Kasumi-1 (cell line): ENCODE measurements at regions not wholly inside any gene's neighbourhood (a gene's known extent, or its start where the extent isn't known, plus 50 kb on each side); places are given as distances from the start of the nearest gene placed in this dataset.
A peak's percentile ranks its signal among the peaks of the same experiment; 100 is the strongest.

Experiments used
- DNase-seq, 2 experiments: peaks; one replicate each; lab custom pipeline; 2025; lab: John Stamatoyannopoulos, UW

DNA sequence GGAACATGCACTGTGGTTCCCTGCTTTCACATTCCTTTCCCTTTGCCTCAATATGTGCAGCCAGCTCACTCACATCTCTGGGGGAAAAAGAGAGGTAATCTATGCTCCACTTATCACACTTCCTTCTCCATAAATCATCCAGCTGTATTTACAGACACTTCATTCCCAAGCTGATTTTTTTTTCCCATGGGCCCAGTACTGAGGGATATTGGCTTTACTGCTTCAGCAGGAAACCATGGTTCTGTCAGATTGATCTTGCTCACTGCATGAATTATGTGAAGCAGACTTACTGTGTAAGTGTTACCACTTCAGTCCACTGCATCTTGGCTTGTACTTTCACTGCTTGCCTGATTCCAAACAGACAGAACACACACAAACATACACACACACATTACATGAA, 555.6 kb downstream of the CCER1 start:
- no peak for DNase-seq

DNA sequence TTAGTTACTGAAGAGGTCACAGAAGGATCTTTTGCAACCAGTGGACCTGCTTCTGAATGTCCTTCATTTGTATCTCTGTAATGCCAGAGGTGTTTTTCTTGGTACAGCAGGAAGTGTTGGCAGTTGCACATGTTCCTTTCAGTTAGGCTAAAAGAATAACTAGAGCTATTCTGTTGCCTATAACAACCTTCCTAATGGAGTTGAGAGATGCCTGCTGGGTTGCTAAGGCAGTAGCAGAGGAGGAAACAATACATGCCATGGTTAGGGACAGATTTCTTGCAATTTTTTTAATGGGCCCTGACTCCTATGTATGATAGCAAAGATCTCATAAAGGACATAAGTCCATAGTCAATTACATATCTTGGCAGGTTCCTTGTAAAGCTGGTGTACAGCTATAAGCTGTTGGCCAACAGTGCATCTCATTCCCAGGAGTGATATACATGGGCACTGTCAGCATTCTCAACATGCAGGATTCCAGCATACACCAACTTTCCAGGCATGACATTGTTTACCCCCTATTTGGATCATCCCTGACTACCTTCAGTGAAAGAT, 556.6 kb downstream of the CCER1 start:
- DNase-seq = no peak

DNA sequence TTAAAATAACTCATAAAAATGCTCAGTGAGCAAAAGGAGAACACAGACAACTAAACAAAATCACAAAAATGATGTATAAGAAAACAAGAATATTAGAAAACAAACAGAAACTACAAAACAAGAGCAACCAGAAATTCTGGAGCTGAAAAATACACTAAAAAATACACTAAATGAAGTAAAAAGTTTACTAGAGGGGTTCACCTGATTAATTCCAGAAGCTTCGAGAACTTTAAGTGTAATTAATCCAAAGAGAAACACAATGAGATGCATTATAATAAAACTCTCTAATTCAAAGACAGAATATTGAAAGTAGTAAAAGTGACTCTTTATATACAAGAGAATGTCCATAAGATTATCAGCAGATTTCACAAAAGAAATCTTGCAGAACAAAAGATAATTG, 558.4 kb downstream of the CCER1 start:
- DNase-seq = no peak

DNA sequence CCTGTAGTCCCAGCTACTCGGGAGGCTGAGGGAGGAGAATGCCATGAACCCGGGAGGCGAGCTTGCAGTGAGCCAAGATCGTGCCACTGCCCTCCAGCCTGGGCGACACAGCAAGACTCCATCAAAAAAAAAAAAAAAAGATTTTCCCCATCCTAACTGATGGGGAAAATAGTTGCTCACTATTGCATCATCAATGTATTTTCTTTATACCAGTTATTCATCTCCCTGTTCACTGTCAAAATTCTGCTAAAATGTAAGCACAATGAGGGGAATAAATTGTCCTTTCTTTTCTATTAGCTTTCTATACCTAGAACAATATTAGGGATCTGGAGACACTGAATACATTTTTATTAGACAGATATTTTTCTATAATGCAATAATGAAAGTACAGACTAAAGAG, 561.3 kb downstream of the CCER1 start:
- no peak for DNase-seq

DNA sequence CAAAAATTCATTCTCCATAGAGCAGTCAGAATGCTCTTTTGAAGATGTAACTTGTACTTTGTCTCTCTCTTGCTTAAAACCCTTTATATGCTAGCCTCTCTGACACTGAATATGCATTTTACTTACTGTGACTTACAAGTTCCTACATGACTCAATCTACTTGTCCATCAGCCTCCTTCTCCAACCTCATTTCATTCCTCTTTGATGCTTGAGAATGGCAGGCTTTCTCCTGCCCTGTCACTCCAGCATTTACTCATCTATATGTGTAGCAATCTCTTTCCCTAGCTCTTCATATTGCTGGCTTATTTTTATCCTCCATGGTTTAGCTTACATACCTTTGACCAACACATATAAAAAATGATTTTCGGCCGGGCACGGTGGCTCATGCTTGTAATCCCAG, 561.9 kb downstream of the CCER1 start:
- DNase-seq = no peak

DNA sequence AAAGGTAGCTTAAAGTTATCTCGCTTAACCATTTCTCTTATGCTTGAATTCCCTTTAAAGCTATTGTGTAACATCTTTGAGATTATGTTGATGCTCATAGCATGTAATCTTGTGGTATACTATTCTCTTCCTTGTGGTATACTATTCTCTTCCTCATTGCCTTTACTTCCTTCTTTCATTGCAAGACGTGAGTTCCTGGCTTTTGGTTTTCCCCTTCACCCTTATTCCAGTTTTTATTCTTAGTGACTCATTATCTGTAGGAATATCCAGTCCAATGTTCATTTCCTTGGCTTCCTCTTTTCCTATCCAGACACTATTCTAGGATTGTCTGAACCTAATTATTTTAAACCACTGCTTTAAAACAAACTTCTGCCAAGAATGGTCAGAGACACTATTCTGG, 564.0 kb downstream of the CCER1 start:
- peak; percentile 83 to 90 for DNase-seq

DNA sequence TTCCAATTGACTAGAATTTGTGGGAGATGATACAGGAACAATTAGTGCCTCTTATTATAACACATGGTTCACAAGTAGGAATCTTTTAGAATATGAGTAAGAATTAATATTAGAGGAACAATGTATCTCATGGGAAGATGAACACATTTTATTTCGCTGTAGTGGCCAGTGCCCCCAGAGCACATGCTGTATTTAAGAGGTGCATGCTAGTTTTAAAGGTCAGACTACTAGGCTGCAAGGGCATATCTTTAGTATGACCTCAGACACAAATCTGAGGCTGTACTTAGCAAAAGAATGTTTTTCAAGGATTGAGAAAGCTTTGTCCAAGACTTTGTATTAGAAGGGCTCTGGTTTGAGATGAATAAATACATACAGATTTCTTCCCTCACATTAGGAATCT, 586.9 kb downstream of the CCER1 start:
- no peak for DNase-seq

DNA sequence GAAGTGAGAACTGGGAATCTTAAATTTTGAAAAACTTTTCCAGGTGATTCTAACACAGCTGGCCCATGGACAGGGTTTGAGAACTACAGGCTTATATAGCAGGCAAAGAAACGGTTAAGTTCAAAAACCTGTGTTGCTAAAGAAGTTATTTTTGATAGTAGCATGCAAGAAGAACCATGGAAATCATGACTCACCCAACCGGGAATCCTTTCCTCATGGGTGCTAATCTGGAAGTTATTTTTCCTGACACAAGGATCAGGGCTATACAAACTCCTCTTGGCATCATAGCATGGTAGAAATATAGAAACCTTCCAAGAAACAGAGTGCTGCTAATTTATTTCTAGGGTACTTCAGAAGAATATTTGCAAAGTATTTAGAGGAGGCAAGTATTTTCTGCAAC, 588.7 kb downstream of the CCER1 start:
- DNase-seq = no peak

DNA sequence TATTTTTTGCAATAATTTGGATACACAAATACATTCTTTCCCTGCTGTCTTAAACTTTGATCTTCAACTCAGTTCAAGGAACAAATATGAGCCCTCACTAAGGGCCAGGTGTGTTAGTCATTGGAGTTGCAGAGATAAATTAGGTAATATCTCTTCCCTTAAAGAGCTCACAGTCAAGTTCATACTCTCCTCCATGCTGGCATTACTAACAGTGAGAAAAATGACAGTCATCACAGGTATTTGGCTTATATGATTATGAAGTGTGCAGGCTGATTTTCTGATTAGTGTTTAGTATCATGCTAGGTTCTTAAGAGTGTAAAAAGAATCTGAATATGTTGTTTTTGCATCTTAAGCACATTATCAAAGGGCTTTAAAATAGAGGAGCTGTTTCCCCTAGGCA, 594.7 kb downstream of the CCER1 start:
- DNase-seq = no peak

DNA sequence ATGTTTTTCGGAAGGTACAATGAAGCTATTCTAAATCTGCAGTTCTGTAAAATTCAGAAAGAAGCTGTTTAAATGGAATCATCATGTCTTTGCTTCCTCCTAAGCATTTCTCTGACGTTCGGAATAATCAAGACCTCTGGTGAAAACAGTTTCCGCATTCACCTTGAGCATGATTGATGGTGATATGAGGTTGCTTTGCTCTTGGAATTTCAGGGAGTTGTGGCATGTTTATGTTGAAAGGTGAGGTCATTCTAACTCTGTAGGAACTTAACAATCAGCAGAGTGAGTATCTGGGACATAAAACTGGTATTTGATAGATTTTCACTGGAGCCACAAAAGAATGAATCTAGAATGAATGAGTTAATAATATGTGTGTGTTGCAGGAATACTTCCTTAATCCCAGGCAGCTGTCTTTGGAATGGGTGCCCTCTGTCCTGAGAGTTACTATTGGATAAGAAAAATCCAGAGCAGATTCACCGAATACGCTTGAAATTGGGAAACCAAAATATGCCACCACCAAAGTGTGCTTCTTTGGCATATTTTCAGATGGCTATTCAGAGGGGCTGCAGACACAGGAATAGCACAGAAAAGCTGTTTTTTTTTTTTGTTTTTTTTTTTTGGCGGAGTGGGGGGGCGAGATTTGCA, 599.1 kb downstream of the CCER1 start:
- no peak for DNase-seq

DNA sequence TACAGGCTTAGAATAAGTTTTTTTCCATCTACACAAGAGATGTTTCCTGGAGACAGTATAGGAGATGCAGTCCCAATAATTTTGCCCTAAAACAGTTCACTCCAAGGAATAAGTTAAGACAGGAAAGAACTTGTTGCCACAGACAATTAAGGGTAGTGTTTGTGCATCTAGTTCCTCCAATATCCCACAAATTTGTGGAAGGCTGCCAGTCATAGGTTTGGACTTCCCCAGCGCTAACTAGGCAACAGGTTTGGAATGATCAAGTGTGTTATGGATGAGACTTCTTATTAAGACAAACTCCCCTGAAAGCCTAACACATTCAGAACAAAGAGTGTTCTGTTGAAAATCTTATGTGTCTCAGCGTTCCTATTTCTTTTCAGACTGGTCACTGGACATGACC, 611.0 kb downstream of the CCER1 start:
- no peak for DNase-seq

DNA sequence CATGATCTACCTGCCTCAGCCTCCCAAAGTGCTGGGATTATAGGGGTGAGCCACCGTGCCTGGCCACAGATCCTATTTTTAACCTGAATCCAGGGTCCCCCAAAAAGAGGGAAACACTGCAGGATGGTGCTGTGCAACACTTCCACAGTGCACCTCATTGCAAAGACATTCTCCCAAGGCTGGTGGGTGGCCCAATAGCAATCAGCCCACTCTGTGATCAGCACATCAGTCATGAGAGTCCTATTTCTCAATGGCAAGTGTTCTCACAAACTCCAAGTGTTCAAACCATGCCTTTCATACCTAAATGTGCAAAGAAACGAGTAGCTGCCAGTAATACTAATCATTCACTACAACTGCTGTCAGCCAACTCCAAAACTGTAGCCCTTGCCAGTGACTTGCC, 612.9 kb downstream of the CCER1 start:
- DNase-seq = no peak

DNA sequence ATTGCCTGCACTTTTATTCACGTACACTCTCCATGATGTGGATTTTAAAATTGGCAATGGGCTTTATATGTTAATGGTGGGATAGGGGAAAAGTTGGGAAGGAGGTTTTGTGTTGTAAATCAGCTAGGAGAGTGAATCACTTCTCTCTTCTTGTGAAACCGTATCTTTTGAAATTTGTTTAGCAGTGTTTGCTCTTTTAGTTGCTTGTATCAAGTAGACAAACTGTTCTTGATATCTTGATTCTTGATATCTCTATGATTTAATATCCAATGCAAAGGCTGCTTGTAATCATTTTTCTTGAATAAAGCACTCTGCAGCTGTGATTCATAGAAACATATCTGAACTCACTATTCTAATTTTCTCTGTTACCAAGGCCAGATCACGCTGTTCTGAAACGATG, 615.1 kb downstream of the CCER1 start:
- DNase-seq = no peak

DNA sequence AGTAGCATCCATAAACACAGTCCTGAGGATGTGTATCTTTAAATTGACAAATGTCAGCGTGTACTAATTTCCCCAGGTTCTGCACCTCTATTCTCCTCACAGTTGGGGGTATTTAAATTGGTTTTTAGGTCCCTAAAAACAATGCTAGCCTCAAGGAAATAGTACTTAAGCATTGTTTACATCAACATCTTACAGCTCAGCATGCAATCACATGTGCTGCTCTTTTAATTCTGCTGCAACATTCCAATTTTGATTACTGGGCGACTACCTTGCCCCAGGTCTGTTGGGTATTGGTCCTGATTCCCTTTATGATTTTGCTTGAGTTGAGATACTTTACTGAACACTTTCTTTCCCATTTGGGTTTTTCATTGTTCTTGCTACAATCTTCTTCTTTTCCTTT, 616.6 kb downstream of the CCER1 start:
- DNase-seq = no peak

DNA sequence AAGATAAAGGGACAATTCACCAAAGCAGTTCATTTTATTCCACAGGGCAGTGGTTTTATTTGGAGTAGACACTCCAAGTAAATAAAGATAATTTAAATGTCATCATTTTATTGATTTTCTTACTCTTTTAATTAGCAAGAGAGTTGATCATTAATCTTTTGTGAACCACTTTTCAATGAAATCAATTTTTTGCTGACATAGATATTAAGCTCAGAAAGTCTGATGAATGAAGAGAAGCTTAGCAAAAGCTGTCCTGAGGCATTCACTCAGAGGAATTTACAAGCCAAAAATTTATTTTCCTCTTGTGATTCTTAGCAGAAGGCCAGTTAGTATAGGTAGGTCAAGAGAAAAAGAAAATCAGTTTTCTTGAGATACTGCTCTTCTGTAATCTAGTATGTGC, 618.0 kb downstream of the CCER1 start:
- DNase-seq = no peak

DNA sequence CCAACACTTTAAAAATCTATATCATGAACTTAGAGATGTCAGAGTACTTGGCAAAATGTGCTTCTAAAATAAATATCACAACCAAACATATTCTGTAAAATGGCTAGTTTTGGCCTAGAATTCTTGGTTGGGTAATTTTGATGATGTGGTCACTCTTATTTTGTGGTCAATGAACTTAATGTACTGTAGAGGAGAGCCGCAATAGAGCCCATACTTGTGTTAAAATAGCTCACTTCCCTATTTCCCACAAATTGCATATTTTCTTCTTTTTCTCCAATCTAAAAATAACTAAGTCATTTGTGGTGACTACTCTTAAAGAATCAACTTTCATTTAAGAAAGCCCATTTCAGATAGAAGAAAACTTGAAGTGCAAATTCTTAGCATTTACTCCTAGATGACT, 619.4 kb downstream of the CCER1 start:
- peak; percentile 67 to 69 for DNase-seq

DNA sequence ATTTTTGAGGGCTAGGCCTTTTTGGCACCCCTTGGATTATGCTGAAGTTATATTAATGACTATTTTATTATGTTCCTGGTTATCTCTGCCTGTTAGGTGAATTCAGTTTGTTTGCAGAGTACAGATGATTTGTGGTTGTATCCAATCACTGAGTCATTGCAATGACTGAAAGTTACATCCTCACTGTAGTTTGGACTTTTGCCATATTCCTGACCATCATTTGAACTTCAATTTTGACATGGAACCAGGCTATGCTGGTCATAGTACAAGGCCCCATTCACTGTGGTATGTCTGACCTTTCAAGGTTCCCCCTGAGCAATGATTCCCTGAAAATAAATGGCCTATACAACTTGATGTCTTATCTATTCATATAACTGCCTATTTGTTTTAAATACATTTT, 621.0 kb downstream of the CCER1 start:
- DNase-seq = no peak

DNA sequence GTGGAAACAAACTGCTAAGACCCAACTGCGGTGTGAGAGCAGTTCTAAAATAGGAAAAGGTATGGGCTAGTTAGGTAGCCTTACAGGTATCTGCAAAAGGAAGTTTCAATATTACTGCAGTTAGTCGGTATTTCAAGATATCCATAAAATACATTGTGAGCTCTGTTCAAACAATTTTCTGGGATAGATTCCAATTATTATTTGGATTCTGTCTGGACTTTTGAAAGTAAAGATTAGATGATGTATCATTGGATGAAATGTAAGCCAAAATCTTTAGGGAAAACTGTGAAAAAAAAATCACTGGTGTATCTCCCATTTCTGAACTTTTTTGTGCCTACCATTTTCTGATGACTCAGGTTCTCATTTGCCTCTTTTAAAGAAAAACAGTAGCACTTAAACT, 621.6 kb downstream of the CCER1 start:
- no peak for DNase-seq

DNA sequence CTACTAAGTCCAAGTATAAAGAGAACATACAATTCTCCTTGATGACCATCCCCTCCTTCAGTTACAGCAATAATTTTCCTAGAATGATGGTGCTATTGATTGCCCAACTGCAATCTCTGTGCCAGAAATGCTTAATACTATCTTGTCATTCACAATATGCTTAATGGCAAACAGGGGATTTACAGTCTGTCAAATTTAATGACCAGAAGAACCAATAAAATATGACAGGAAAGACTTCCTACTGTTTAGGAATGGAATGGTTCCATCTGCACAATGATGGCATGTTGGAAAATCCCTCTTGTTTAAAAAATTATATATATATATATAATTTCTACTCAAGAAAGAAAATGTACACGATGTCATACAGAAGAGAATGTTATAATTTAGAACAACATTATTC, 623.2 kb downstream of the CCER1 start:
- DNase-seq = no peak

DNA sequence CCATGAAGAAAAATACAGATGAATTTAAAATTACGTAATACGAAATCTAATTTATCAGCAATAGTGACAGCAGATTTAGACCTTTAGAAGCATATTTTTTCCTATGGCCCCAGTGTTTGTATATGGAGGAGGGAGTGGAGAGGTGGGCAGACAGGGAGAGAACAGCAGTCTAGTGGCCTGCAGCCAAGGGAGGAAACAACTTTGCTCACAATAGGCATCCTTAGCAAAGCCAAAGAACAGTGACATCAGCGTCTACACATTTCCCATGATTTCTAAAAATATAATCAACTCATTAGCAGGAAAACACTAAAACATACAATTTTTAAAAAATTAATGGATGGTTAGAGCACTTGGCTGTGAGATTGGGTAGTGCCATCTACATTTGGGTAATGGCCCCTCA, 622.6 kb upstream of the ATP2B1 start:
- DNase-seq = no peak

DNA sequence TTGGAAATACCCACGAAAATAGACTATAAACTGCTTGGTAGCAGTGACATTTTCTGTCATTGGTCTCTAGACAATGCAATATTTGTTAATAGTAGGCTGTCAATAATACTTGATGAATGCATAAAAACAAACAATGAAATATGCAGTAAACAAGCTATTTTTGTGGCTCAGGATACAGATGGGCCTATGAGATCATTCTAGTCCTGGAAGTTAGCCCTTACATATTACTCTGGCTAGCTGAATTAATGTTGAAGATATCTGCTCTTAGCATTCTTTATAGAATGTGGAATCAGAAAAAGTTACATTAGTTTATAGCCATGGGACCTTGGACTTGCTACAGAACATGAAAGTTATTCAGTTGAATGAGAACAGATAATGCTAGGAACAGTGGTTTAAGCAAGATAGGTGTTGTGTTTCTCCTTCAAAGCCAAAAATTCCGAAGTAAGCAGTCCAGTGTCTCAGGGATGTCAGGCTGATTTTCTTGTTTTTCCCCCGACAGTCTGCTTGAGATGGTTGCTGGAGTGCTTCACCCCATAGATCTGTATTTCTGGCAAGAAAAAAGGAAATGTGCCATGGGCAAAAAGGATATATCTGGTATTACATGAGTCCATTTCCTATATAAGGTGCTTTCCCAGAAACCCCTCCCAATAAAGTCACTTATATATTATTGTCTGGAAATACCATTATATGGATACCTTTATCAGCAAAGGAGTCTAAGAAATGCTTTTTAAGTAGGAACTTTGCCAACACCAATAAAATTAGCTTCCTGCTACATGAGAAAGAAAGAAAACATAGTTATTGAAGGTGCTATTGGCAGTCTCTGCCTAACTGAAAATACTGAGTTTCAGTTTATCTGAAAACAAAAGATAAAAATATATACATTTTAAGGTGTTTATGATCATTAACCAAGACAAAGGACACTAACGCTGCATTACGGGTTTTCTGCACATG, 619.4 kb upstream of the ATP2B1 start:
- DNase-seq = no peak

DNA sequence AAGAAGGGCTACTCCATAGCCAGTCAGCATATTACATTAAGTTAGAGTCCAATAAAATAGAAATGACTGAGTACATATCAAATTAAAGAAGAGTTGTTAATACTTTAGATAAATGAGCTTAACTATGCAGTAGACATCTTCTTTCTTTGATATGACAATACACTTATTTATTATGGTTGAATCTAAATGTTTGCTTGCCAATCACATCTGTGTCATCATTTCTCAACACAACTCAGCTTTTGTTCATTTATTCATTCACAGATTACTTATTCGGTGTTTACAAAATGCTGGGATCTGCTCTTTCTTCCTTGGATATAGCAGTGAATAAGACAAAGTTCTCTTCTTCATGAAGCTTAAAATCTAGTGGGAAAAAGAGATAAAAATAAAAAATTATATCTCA, 614.6 kb upstream of the ATP2B1 start:
- DNase-seq = no peak

DNA sequence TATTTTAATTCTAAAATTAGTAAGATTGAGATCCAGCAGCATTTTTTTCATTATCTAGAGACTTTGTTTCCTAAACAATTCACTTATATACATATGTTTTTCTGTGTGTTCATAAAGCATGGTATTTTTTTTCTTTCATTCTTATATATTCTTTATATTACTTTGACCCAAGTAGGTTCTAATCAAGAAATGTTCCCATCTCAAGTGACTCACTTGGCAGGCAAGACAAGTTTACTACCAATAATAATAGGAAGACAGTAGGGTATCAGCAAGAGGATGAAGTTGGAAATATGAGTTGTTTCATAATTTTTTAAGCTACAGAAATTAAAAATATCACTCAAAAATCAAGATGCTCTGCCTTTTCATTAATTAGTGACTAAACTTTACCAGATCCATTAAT, 613.4 kb upstream of the ATP2B1 start:
- DNase-seq = no peak
